ENCODE measurements at regions not wholly inside any gene's neighbourhood (a gene's known extent, or its start where the extent isn't known, plus 50 kb on each side); places are given as distances from the start of the nearest gene placed in this dataset.

DNA sequence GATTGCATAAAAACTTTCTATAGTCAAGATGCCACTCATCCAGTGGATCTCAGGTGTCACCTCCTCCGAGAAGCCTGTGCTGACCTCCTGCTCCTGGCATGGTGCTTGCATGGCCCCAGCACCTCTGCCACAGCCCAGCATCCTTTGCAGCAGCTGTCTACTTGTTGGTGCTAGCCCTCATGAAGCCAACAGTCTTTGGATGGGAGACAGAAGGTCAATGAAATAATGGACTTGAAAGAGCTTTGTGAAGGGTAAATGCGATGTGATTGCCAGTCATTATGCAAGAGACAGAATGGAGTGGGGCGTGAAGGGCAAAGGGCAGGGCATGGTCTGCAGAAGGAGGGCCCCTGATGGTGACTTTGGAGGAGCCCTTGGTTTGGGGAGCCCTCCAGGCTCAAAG lies 63.0 kb upstream of the CLMN start:
- DNase-seq (ENCODE audit: low spot score): no peak

- DNase-seq (ENCODE audit: low spot score): no peak
Measured at GRCh38 chr14:95381726-95382125, 62.0 kb upstream of the CLMN start.

- DNase-seq (ENCODE audit: low spot score): no peak
Measured at GRCh38 chr14:95380350-95381042, 60.8 kb upstream of the CLMN start.

DNA sequence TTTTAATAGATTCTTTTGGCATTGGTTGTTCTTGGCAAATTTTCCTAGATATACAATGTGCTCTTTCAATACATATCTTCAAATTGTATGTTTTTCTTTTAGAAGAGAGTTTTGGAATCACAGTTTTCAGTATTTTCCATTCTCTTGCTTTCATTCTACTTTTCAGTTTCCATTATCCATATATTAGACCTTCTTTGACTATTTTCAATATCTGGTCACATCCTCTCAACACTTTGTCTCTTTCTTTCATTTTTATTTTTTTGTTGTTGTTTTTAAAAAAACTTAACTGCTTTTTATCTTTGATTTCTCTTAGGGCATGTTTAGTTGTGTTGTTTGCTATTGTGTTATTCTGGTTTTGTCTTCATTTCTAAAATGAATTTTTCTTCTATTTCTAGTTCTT lies 59.9 kb upstream of the CLMN start:
- DNase-seq (ENCODE audit: low spot score): no peak

DNA sequence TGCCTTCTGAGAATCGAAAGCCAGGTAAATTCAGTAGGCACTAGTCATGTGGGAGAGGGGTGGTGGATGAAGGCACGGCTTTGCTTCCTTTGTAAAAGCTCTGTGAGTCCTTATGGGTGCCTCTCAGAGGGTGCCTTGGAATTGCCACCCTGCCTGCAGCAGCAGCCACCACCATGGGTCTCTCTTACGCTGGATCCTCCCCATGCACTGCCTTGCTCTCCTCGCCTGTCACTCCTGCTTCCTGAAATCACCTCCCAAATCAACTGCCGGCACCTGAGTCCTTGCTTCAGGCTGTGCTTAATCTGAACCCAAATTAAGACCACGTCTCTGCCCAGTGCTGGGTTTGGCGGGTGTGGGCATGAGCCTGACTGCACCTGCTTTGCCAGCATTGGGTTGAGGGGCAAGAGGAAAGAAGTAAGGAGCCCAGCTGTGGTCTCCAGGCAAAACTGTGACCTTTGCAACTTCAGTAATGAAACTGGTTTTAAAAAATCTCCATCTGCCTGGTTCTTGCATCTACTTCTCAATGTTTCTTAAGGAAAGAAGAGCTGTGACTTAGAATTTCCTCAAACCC lies 55.9 kb upstream of the CLMN start:
- no peak for DNase-seq (ENCODE audit: low spot score)

- no peak for DNase-seq (ENCODE audit: low spot score)
Measured at GRCh38 chr14:95374239-95374997, 54.7 kb upstream of the CLMN start.

DNA sequence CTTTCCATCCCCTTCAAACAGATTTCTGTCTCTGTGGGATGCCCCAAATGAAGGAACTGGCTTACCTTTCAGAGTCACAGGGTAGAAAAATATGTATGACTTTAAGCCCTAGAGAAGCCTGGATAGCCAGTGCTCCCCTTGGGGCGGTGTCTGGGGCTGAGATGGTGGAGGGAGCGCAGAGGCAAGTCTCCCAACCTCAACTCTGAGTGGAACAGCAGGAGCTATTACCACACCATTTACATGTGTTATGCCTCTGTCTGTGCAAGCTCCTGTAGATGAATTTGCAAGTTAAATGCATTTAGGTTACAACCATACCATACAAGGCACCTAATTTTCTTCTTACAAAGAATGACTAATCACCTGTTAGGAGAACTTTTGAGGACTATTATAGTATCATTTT lies 50.4 kb upstream of the CLMN start:
- no peak for DNase-seq (ENCODE audit: low spot score)
